Gastroesophageal sphincter (tissue), 3 donors: ENCODE measurements at regions not wholly inside any gene's neighbourhood (a gene's known extent, or its start where the extent isn't known, plus 50 kb on each side); places are given as distances from the start of the nearest gene placed in this dataset.

Experiments
- CTCF ChIP-seq, 4 experiments: fragments of 200-600 bp in 2 of 4; fragments of 450-650 bp in 2 of 4; sonication (generic) in 1 of 4; IDR thresholded peaks; one replicate each; pipeline ENCODE4 v1.5.1; 2017 to 2019; ENCODE audit warnings: antibody characterized with exemption in 4 of 4, mild to moderate bottlenecking in 2 of 4, moderate library complexity in 2 of 4
- EP300 ChIP-seq: sonication (generic); formaldehyde crosslinking; IDR thresholded peaks from one replicate; pipeline ENCODE4 v1.6.1; 2017; ENCODE audit warnings: antibody characterized with exemption, mild to moderate bottlenecking
- POLR2A ChIP-seq, 2 donors: fragments of 450-650 bp; IDR thresholded peaks; one replicate each; pipeline ENCODE4 v1.6.1; 2017; ENCODE audit warnings: antibody characterized with exemption in 2 of 2, mild to moderate bottlenecking in 2 of 2, moderate library complexity in 1 of 2
- POLR2AphosphoS5 ChIP-seq: sonication (generic); formaldehyde crosslinking; IDR thresholded peaks from one replicate; pipeline ENCODE4 v1.6.1; 2017; ENCODE audit warnings: antibody characterized with exemption

DNA sequence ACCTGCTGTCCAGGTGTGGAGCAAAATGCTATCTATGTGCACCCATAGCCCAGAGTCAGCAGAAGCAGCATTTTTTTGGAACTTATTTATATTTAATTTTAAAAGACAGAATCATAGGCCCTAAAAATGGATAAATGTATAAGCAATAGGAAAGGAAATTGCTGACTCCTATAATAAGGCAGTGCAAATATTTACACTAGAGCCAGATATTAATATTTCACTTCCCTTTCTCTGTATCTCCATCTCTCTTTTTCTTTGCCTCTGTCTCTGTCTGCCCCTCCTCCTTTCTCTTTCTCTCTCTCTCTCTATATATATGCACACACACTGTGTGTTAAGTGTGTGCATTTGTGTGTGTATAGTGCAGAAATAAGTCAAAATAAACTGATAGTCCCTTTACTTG lies 375.6 kb downstream of the SOX11 start:
- TF ChIP-seq CTCF (IDR thresholded peaks at IDR 0.05) (no peak), EP300 (no peak), POLR2A (IDR thresholded peaks at IDR 0.05) (no peak), POLR2AphosphoS5 (no peak)
